ENCODE measurements at regions not wholly inside any gene's neighbourhood (a gene's known extent, or its start where the extent isn't known, plus 50 kb on each side); places are given as distances from the start of the nearest gene placed in this dataset.
"Not testable (repeated sequence)": the region's sequence is repeated elsewhere in the genome, so short reads cannot be mapped to it uniquely, and the experiment has no call there.

DNA sequence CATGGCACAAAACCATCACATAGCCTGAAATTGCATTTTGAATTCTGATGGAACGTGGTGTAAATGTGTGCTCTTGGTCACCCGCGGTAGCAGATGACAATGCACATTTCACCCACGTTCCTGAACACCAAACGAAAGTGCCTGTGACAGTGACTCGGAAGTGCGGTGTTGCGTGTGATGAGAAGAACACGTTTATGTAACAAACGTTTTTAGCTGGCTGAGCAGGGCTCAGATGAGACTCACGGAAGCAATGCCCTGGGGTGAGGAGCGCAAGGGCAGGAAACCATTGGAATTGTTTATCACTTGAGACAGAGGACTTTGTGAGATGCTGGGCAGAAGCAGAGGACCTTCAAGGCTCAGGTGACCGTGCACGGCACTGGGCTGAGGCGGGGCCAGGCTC, 449.2 kb upstream of the CFAP20DC start:
- Histone ChIP-seq H3K27me3 (no peaks in the 10 kb centered on the region), H3K4me1 (no peaks in the 10 kb centered on the region), H3K27ac (no peak overlapping the region), H3K4me3 (no peak overlapping the region), H3K9me3 (no peaks in the 10 kb centered on the region), H3K36me3 (no peaks in the 10 kb centered on the region)
- intact Hi-C loops (cut with DNase I) = no loop called here
- WGBS, 2 donors = 93% methylated on average over 15 of the region's 15 CpGs
- TF ChIP-seq POLR2A (IDR thresholded peaks at IDR 0.05) = no peak
- TF ChIP-seq CTCF (IDR thresholded peaks at IDR 0.05) = no peak
- no peak for TF ChIP-seq EP300 (IDR thresholded peaks at IDR 0.05)
- TF ChIP-seq POLR2AphosphoS5 (IDR thresholded peaks at IDR 0.05) = no peak
- no peak for DNase-seq

DNA sequence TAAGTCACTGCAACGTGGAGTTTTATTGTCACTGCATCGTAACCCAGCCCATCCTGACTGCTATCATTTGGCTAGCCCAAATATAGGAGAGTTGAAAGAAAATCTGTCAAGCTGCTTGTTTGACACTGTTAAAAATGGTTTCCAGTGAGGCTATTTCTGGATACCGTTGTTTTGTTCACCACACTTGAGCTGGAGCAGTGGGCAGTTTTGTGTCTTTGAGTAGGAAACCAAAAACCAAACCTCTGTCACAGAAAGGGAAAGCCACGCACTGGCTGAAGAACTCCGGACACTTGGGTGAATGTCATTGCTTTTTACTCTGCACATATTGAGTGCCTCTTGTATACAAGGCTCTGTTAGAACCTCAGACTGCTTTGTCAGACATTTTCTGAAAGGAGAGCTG, 446.4 kb upstream of the CFAP20DC start:
- no peaks in the 10 kb centered on the region for H3K9me3 ChIP-seq
- H3K27ac ChIP-seq = no peak overlapping the region
- no peaks in the 10 kb centered on the region for H3K36me3 ChIP-seq
- intact Hi-C loops (cut with DNase I) = no loop called here
- TF ChIP-seq POLR2AphosphoS5 (IDR thresholded peaks at IDR 0.05) (no peak), EP300 (IDR thresholded peaks at IDR 0.05) (no peak), CTCF (IDR thresholded peaks at IDR 0.05) (no peak), POLR2A (IDR thresholded peaks at IDR 0.05) (no peak)
- no peak for DNase-seq
- H3K27me3 ChIP-seq = no peaks in the 10 kb centered on the region
- H3K4me1 ChIP-seq = no peaks in the 10 kb centered on the region
- H3K4me3 ChIP-seq = no peak overlapping the region
- WGBS, 2 donors = 80 to 83% methylated on average over 5 of the region's 5 CpGs

DNA sequence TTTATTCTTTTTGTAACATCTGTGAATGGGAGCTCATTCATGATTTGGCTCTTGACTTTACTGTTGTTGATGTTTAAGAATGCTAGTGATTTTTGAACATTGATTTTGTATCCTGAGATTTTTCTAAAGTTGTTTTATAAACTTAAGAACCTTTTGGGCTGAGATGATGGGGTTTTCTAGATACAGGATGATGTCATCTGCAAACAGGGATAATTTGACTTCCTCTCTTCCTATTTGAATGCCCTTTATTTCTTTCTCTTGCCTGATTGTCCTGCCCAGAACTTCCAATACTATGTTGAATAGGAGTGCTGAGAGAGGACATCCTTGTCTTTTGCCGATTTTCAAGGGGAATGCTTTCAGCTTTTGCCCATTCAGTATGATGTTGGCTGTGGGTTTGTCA, 445.1 kb upstream of the CFAP20DC start:
- H3K4me1 ChIP-seq; DNase-seq; H3K27ac ChIP-seq; intact Hi-C loops (cut with DNase I); H3K9me3 ChIP-seq; H3K27me3 ChIP-seq; H3K4me3 ChIP-seq; H3K36me3 ChIP-seq: not testable (repeated sequence)
- WGBS, 2 donors = 84 to 94% methylated on average over 1 of the region's 1 CpG

DNA sequence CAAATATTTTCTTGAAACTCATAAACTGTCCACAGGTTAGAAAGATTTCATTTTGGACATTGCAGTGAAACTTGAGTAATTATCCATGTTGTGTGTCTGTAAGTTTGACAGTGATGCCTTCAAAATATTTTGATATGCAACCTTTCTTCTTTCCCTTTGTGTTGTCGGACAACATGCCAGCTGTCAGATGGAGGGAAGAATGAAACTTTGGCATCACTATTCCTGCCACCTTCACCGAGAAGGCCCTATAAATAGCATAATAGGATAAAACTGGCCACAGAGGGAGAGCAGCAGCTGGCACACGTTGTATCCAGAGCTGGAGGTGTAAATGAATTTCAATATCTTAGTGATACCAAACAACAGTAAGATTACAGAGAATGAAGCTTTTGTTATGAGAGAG, 436.7 kb upstream of the CFAP20DC start:
- H3K27ac ChIP-seq = no peak overlapping the region
- H3K4me1 ChIP-seq = no peaks in the 10 kb centered on the region
- DNase-seq = no peak
- TF ChIP-seq POLR2AphosphoS5 (IDR thresholded peaks at IDR 0.05) (no peak), POLR2A (IDR thresholded peaks at IDR 0.05) (no peak), EP300 (IDR thresholded peaks at IDR 0.05) (no peak), CTCF (IDR thresholded peaks at IDR 0.05) (no peak)
- intact Hi-C loops (cut with DNase I) = no loop called here
- H3K4me3 ChIP-seq = no peak overlapping the region
- WGBS, 2 donors = 62 to 67% methylated on average over 3 of the region's 3 CpGs
- H3K27me3 ChIP-seq = no peaks in the 10 kb centered on the region
- H3K9me3 ChIP-seq = no peaks in the 10 kb centered on the region
- H3K36me3 ChIP-seq = no peaks in the 10 kb centered on the region

DNA sequence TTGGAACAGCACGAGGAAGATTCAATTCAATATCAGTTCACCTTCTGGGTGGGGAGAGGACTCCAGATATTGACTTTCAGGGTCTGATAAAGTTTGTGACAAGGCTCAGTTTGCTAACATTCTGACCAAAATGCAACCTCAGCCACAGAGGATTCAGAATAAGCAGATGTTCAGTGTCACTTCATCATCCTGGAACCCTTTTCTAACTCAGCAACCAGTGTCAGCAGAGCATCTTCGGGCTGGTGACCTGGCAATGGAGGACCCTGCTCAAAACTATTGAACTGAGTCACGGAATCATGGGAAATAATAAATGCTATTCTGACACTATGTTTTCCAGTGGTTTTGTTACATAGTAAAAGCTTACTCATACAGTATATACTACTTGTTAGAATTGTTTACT, 433.4 kb upstream of the CFAP20DC start:
- TF ChIP-seq POLR2AphosphoS5 (IDR thresholded peaks at IDR 0.05) (no peak), POLR2A (IDR thresholded peaks at IDR 0.05) (no peak), CTCF (IDR thresholded peaks at IDR 0.05) (no peak), EP300 (IDR thresholded peaks at IDR 0.05) (no peak)
- Histone ChIP-seq H3K36me3 (no peaks in the 10 kb centered on the region), H3K27ac (no peak overlapping the region), H3K27me3 (no peaks in the 10 kb centered on the region), H3K4me1 (no peaks in the 10 kb centered on the region), H3K9me3 (no peaks in the 10 kb centered on the region), H3K4me3 (no peak overlapping the region)
- WGBS, 2 donors = 91 to 92% methylated on average over 3 of the region's 3 CpGs
- intact Hi-C loops (cut with DNase I) = no loop called here
- no peak for DNase-seq

All from sigmoid colon (tissue), 6 donors.